ENCODE measurements at regions not wholly inside any gene's neighbourhood (a gene's known extent, or its start where the extent isn't known, plus 50 kb on each side); places are given as distances from the start of the nearest gene placed in this dataset.

- no peak for TF ChIP-seq EZH2 (IDR thresholded peaks at IDR 0.05; ENCODE audit: borderline replicate concordance, insufficient read depth, low read depth, low read length, poor library complexity, severe bottlenecking)
- TF ChIP-seq, protein P1, sequence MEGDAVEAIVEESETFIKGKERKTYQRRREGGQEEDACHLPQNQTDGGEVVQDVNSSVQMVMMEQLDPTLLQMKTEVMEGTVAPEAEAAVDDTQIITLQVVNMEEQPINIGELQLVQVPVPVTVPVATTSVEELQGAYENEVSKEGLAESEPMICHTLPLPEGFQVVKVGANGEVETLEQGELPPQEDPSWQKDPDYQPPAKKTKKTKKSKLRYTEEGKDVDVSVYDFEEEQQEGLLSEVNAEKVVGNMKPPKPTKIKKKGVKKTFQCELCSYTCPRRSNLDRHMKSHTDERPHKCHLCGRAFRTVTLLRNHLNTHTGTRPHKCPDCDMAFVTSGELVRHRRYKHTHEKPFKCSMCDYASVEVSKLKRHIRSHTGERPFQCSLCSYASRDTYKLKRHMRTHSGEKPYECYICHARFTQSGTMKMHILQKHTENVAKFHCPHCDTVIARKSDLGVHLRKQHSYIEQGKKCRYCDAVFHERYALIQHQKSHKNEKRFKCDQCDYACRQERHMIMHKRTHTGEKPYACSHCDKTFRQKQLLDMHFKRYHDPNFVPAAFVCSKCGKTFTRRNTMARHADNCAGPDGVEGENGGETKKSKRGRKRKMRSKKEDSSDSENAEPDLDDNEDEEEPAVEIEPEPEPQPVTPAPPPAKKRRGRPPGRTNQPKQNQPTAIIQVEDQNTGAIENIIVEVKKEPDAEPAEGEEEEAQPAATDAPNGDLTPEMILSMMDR (IDR thresholded peaks at IDR 0.05): no peak
- no peak overlapping the region for H3K9ac ChIP-seq (ENCODE audit: low read length)
- H3K4me1 ChIP-seq (ENCODE audit: control insufficient read depth in 2 of 2, insufficient read depth in 2 of 2, low read length in 2 of 2): no peaks in the 10 kb centered on the region
- no peak overlapping the region for H3K4me2 ChIP-seq (replicated peaks; ENCODE audit: low read depth, low read length, poor library complexity, severe bottlenecking)
- no peaks in the 10 kb centered on the region for H3K36me3 ChIP-seq (replicated peaks in 1 of 2; ENCODE audit: control extremely low read depth in 1 of 2, control insufficient read depth in 1 of 2, extremely low read depth in 1 of 2, insufficient read depth in 2 of 2, low read length in 1 of 2)
- intact Hi-C loops (cut with micrococcal nuclease): no loop called here
- no peaks in the 10 kb centered on the region for H3K79me2 ChIP-seq (ENCODE audit: control insufficient read depth, insufficient read depth, low read length)
- H3K27me3 ChIP-seq (replicated peaks in 1 of 4; ENCODE audit: control extremely low read depth in 1 of 4, control insufficient read depth in 3 of 4, insufficient read depth in 4 of 4, low read length in 3 of 4): no peaks in the 10 kb centered on the region
- 100% methylated on average over 1 of the region's 2 CpGs for WGBS (ENCODE audit: insufficient coverage)
- no peak overlapping the region for H3K4me3 ChIP-seq (ENCODE audit: control extremely low read depth in 1 of 5, extremely low read depth in 1 of 5, insufficient read depth in 1 of 5, low read depth in 2 of 5, low read length in 4 of 5)
- H2AFZ ChIP-seq (ENCODE audit: insufficient read depth, low read depth, low read length, poor library complexity, severe bottlenecking): no peak overlapping the region
- no peak overlapping the region for H3K27ac ChIP-seq (ENCODE audit: low read length in 2 of 2)
- POLR2A ChIA-PET: no interaction called here
- no peaks in the 10 kb centered on the region for H4K20me1 ChIP-seq (ENCODE audit: control insufficient read depth, insufficient read depth, low read length, poor library complexity, severe bottlenecking)
- peaks cover 0 to 4% (median 0%) of the 10 kb centered on the region in 3 donors for H3K9me3 ChIP-seq (ENCODE audit: control extremely low read depth in 1 of 3, control insufficient read depth in 2 of 3, insufficient read depth in 1 of 3, low read length in 2 of 3)
- ATAC-seq (ENCODE audit: low read depth): no peak
- Mint-ChIP-seq H3K27me3 (no peaks in the 10 kb centered on the region), H3K27ac (no peak overlapping the region), H3K4me1 (no peaks in the 10 kb centered on the region), H3K4me3 (no peak overlapping the region), H3K9me3 (ENCODE audit: insufficient read depth) (no peaks in the 10 kb centered on the region)
- DNase-seq: no peak
- CTCF ChIA-PET: no interaction called here
Measured at GRCh38 chr16:65789161-65789945, 577.1 kb upstream of the CDH5 start.

GRCh38 chr16:65788434-65789140 lies 577.9 kb upstream of the CDH5 start:
- CTCF ChIA-PET: no interaction called here
- H3K27ac Mint-ChIP-seq: no peak overlapping the region
- no peaks in the 10 kb centered on the region for H3K4me1 Mint-ChIP-seq
- H3K27me3 ChIP-seq (replicated peaks in 1 of 4; ENCODE audit: control extremely low read depth in 1 of 4, control insufficient read depth in 3 of 4, insufficient read depth in 4 of 4, low read length in 3 of 4): no peaks in the 10 kb centered on the region
- no peak overlapping the region for H3K4me3 ChIP-seq (ENCODE audit: control extremely low read depth in 1 of 5, extremely low read depth in 1 of 5, insufficient read depth in 1 of 5, low read depth in 2 of 5, low read length in 4 of 5)
- H3K9ac ChIP-seq (ENCODE audit: low read length): no peak overlapping the region
- no peak for ATAC-seq (ENCODE audit: low read depth)
- 78% methylated on average over 1 of the region's 4 CpGs for WGBS (ENCODE audit: insufficient coverage)
- H3K4me1 ChIP-seq (ENCODE audit: control insufficient read depth in 2 of 2, insufficient read depth in 2 of 2, low read length in 2 of 2): no peaks in the 10 kb centered on the region
- TF ChIP-seq, protein P1 (IDR thresholded peaks at IDR 0.05): no peak
- intact Hi-C loops (cut with micrococcal nuclease): no loop called here
- H3K4me2 ChIP-seq (replicated peaks; ENCODE audit: low read depth, low read length, poor library complexity, severe bottlenecking): no peak overlapping the region
- no peaks in the 10 kb centered on the region for H3K9me3 Mint-ChIP-seq (ENCODE audit: insufficient read depth)
- DNase-seq: no peak
- H3K36me3 ChIP-seq (replicated peaks in 1 of 2; ENCODE audit: control extremely low read depth in 1 of 2, control insufficient read depth in 1 of 2, extremely low read depth in 1 of 2, insufficient read depth in 2 of 2, low read length in 1 of 2): no peaks in the 10 kb centered on the region
- H4K20me1 ChIP-seq (ENCODE audit: control insufficient read depth, insufficient read depth, low read length, poor library complexity, severe bottlenecking): no peaks in the 10 kb centered on the region
- no peaks in the 10 kb centered on the region for H3K27me3 Mint-ChIP-seq
- POLR2A ChIA-PET: no interaction called here
- H3K4me3 Mint-ChIP-seq: no peak overlapping the region
- H3K79me2 ChIP-seq (ENCODE audit: control insufficient read depth, insufficient read depth, low read length): no peaks in the 10 kb centered on the region
- H2AFZ ChIP-seq (ENCODE audit: insufficient read depth, low read depth, low read length, poor library complexity, severe bottlenecking): no peak overlapping the region
- H3K27ac ChIP-seq (ENCODE audit: low read length in 2 of 2): no peak overlapping the region
- H3K9me3 ChIP-seq (ENCODE audit: control extremely low read depth in 1 of 3, control insufficient read depth in 2 of 3, insufficient read depth in 1 of 3, low read length in 2 of 3): peaks cover 0 to 6% (median 0%) of the 10 kb centered on the region in 3 donors
